AG04449 (cell line): ENCODE measurements at regions not wholly inside any gene's neighbourhood (a gene's known extent, or its start where the extent isn't known, plus 50 kb on each side); places are given as distances from the start of the nearest gene placed in this dataset.

Experiments
- CTCF ChIA-PET: fragments of 350-600 bp; formaldehyde crosslinking; extraction: SDS; loops from one replicate; lab custom pipeline; 2021; ENCODE audit warnings: antibody characterized with exemption; lab: Yijun Ruan, JAX
- POLR2A ChIA-PET: fragments of 400-600, 350-600 bp; formaldehyde crosslinking; extraction: SDS; loops from one replicate; lab custom pipeline; 2020; ENCODE audit warnings: antibody characterized with exemption, inconsistent platforms; lab: Yijun Ruan, JAX
- DNase-seq: peaks from one replicate; pipeline ENCODE4 v3.0.0-alpha.2; 2010; ENCODE audit warnings: low read depth, low spot score
- H3K4me3 ChIP-seq: 2 replicates; pipeline ENCODE4 v1.5.1; 2011; ENCODE audit warnings: low read depth, mild to moderate bottlenecking, control low read depth, low read length
- CTCF ChIP-seq: IDR thresholded peaks from one replicate; pipeline ENCODE4 v1.5.1; 2011; ENCODE audit warnings: mild to moderate bottlenecking, moderate library complexity, low read length, control low read depth, inconsistent platforms; ENCODE audit not compliant: insufficient read depth; ENCODE audit errors: missing control alignments

GRCh38 chr11:91731051-91731450, 493.6 kb upstream of the FAT3 start:
- no peak for TF ChIP-seq CTCF
- ChIA-PET POLR2A (no interaction called here), CTCF (no interaction called here)
- DNase-seq: no peak
- no peak overlapping the region for H3K4me3 ChIP-seq

GRCh38 chr11:91730620-91731019, 494.0 kb upstream of the FAT3 start:
- no peak for DNase-seq
- no peak overlapping the region for H3K4me3 ChIP-seq
- TF ChIP-seq CTCF: no peak
- POLR2A ChIA-PET: no interaction called here
- CTCF ChIA-PET: no interaction called here

- POLR2A ChIA-PET: no interaction called here
- no peak overlapping the region for H3K4me3 ChIP-seq
- CTCF ChIA-PET: no interaction called here
- no peak for TF ChIP-seq CTCF
- no peak for DNase-seq
Measured at GRCh38 chr11:91730057-91730456, 494.6 kb upstream of the FAT3 start.

GRCh38 chr11:91717169-91717568, 507.4 kb upstream of the FAT3 start:
- H3K4me3 ChIP-seq: no peak overlapping the region
- ChIA-PET POLR2A (no interaction called here), CTCF (no interaction called here)
- TF ChIP-seq CTCF: no peak
- DNase-seq: no peak

- no peak for DNase-seq
- no peak overlapping the region for H3K4me3 ChIP-seq
- CTCF ChIA-PET: no interaction called here
- POLR2A ChIA-PET: no interaction called here
- TF ChIP-seq CTCF: no peak
Measured at GRCh38 chr11:91707652-91708482, 516.8 kb upstream of the FAT3 start.

GRCh38 chr11:91703042-91703441, 521.6 kb upstream of the FAT3 start:
- CTCF ChIA-PET: no interaction called here

More at GRCh38 chr11:91703042-91703441, 521.6 kb upstream of the FAT3 start:
- no peak for TF ChIP-seq CTCF
- POLR2A ChIA-PET: no interaction called here
- no peak overlapping the region for H3K4me3 ChIP-seq
- no peak for DNase-seq
